ENCODE measurements at regions not wholly inside any gene's neighbourhood (a gene's known extent, or its start where the extent isn't known, plus 50 kb on each side); places are given as distances from the start of the nearest gene placed in this dataset.

- Histone ChIP-seq H3K27ac (ENCODE audit: low read depth, low read length, poor library complexity, severe bottlenecking) (no peak overlapping the region), H3K9me3 (ENCODE audit: low read length) (no peaks in the 10 kb centered on the region), H3K79me2 (ENCODE audit: insufficient read depth, low read depth, low read length) (no peaks in the 10 kb centered on the region), H3K4me1 (ENCODE audit: insufficient read depth, low read length, poor library complexity, severe bottlenecking) (no peaks in the 10 kb centered on the region), H2AFZ (ENCODE audit: low read length) (no peak overlapping the region), H3K4me2 (ENCODE audit: low read length) (no peak overlapping the region), H4K20me1 (ENCODE audit: insufficient read depth, low read length) (no peaks in the 10 kb centered on the region), H3K4me3 (ENCODE audit: low read depth, low read length, poor library complexity, severe bottlenecking) (no peak overlapping the region), H3K9me2 (ENCODE audit: insufficient read depth, low read length) (no peaks in the 10 kb centered on the region), H3K36me3 (ENCODE audit: insufficient read depth, low read length) (no peaks in the 10 kb centered on the region)
- BruUV-seq (replicated peaks) = no TSS peak
- intact Hi-C loops (cut with micrococcal nuclease; ENCODE audit: unreplicated experiment) = no loop called here
- POLR2A ChIA-PET = no interaction called here
- no peak for DNase-seq (ENCODE audit: low spot score)
- TF ChIP-seq CTCF (conservative IDR thresholded peaks at IDR 0.05; ENCODE audit: low read length) = no peak
- TF ChIP-seq EZH2phosphoT487 (IDR thresholded peaks at IDR 0.05; ENCODE audit: borderline replicate concordance, low read depth, low read length) = no peak
- CTCF ChIA-PET (ENCODE audit: unreplicated experiment) = no interaction called here
These were observed 81.5 kb upstream of the ARAP3 start for GRCh38 chr5:141763541-141763940.

GRCh38 chr5:141762790-141763368, 80.8 kb upstream of the ARAP3 start:
- TF ChIP-seq EZH2phosphoT487 (IDR thresholded peaks at IDR 0.05; ENCODE audit: borderline replicate concordance, low read depth, low read length) (no peak), CTCF (conservative IDR thresholded peaks at IDR 0.05; ENCODE audit: low read length) (no peak; the same call in 1 of the 2 replicates)
- Histone ChIP-seq H4K20me1 (ENCODE audit: insufficient read depth, low read length) (no peaks in the 10 kb centered on the region), H3K4me3 (ENCODE audit: low read depth, low read length, poor library complexity, severe bottlenecking) (no peak overlapping the region), H3K79me2 (ENCODE audit: insufficient read depth, low read depth, low read length) (no peaks in the 10 kb centered on the region), H3K27ac (ENCODE audit: low read depth, low read length, poor library complexity, severe bottlenecking) (no peak overlapping the region), H3K36me3 (ENCODE audit: insufficient read depth, low read length) (no peaks in the 10 kb centered on the region), H2AFZ (ENCODE audit: low read length) (no peak overlapping the region), H3K9me2 (ENCODE audit: insufficient read depth, low read length) (no peaks in the 10 kb centered on the region), H3K9me3 (ENCODE audit: low read length) (no peaks in the 10 kb centered on the region), H3K4me1 (ENCODE audit: insufficient read depth, low read length, poor library complexity, severe bottlenecking) (no peaks in the 10 kb centered on the region), H3K4me2 (ENCODE audit: low read length) (no peak overlapping the region)
- intact Hi-C loops (cut with micrococcal nuclease; ENCODE audit: unreplicated experiment) = no loop called here
- ChIA-PET CTCF (ENCODE audit: unreplicated experiment) (no interaction called here), POLR2A (interaction anchor here (0.8 kb wide), 1 partner anchor 47 kb away, joined by 3 read pairs; no protein-coding TSS in a partner anchor)
- no peak for DNase-seq (ENCODE audit: low spot score)
- BruUV-seq (replicated peaks) = no TSS peak

GRCh38 chr5:141762316-141762715, 80.3 kb upstream of the ARAP3 start:
- TF ChIP-seq CTCF (conservative IDR thresholded peaks at IDR 0.05; ENCODE audit: low read length) (no peak), EZH2phosphoT487 (IDR thresholded peaks at IDR 0.05; ENCODE audit: borderline replicate concordance, low read depth, low read length) (no peak)
- Histone ChIP-seq H3K4me1 (ENCODE audit: insufficient read depth, low read length, poor library complexity, severe bottlenecking) (no peaks in the 10 kb centered on the region), H3K79me2 (ENCODE audit: insufficient read depth, low read depth, low read length) (no peaks in the 10 kb centered on the region), H4K20me1 (ENCODE audit: insufficient read depth, low read length) (no peaks in the 10 kb centered on the region), H3K4me2 (ENCODE audit: low read length) (no peak overlapping the region), H3K4me3 (ENCODE audit: low read depth, low read length, poor library complexity, severe bottlenecking) (no peak overlapping the region), H3K9me2 (ENCODE audit: insufficient read depth, low read length) (no peaks in the 10 kb centered on the region), H3K9me3 (ENCODE audit: low read length) (no peaks in the 10 kb centered on the region), H3K27ac (ENCODE audit: low read depth, low read length, poor library complexity, severe bottlenecking) (no peak overlapping the region), H2AFZ (ENCODE audit: low read length) (no peak overlapping the region), H3K36me3 (ENCODE audit: insufficient read depth, low read length) (no peaks in the 10 kb centered on the region)
- ChIA-PET CTCF (ENCODE audit: unreplicated experiment) (no interaction called here), POLR2A (interaction anchor here (0.8 kb wide), 1 partner anchor 47 kb away, joined by 3 read pairs; no protein-coding TSS in a partner anchor)
- BruUV-seq (replicated peaks) = no TSS peak
- no peak for DNase-seq (ENCODE audit: low spot score)
- intact Hi-C loops (cut with micrococcal nuclease; ENCODE audit: unreplicated experiment) = no loop called here
